OCI-LY1 (cell line): ENCODE measurements at regions not wholly inside any gene's neighbourhood (a gene's known extent, or its start where the extent isn't known, plus 50 kb on each side); places are given as distances from the start of the nearest gene placed in this dataset.

Experiments used
- H2AFZ ChIP-seq: fragments of 200-600 bp; sonication (generic), shearing (Covaris generic); 2 replicates; pipeline ENCODE4 v1.6.0; 2014; ENCODE audit warnings: antibody characterized with exemption, mild to moderate bottlenecking, low read length
- H3F3A ChIP-seq: fragments of 200-600 bp; sonication (generic), shearing (Covaris generic); 2 replicates; pipeline ENCODE4 v1.6.0; 2014; ENCODE audit warnings: mild to moderate bottlenecking, antibody characterized with exemption, low read length, moderate library complexity; ENCODE audit not compliant: insufficient read depth
- H3K27ac ChIP-seq: fragments of 200-600 bp; sonication (generic); 2 replicates; pipeline ENCODE4 v1.5.1; 2014; ENCODE audit warnings: low read length, mixed run types, mild to moderate bottlenecking, low read depth; ENCODE audit not compliant: poor library complexity, severe bottlenecking
- H3K27me3 ChIP-seq: fragments of 200-600 bp; sonication (generic); 2 replicates; pipeline ENCODE4 v1.6.0; 2014; ENCODE audit warnings: antibody characterized with exemption, mild to moderate bottlenecking, low read length, moderate library complexity; ENCODE audit not compliant: insufficient read depth
- H3K36me3 ChIP-seq: fragments of 200-600 bp; sonication (generic); 2 replicates; pipeline ENCODE4 v1.6.1; 2014; ENCODE audit warnings: mild to moderate bottlenecking, antibody characterized with exemption, low read length, moderate library complexity, mixed read lengths; ENCODE audit not compliant: insufficient read depth
- H3K4me1 ChIP-seq: fragments of 200-600 bp; sonication (generic); 2 replicates; pipeline ENCODE4 v1.5.1; 2014; ENCODE audit warnings: mild to moderate bottlenecking, low read length, moderate library complexity; ENCODE audit not compliant: insufficient read depth, severe bottlenecking
- H3K4me2 ChIP-seq: fragments of 200-600 bp; sonication (generic), shearing (Covaris generic); 2 replicates; pipeline ENCODE4 v1.6.1; 2014; ENCODE audit warnings: low read length
- H3K4me3 ChIP-seq: fragments of 200-600 bp; sonication (generic); 2 replicates; pipeline ENCODE4 v1.5.1; 2014; ENCODE audit warnings: low read length, low read depth, mild to moderate bottlenecking, mixed read lengths; ENCODE audit not compliant: poor library complexity, severe bottlenecking
- H3K79me2 ChIP-seq: fragments of 200-600 bp; shearing (Covaris generic); 2 replicates; pipeline ENCODE4 v1.6.1; 2016; ENCODE audit warnings: mixed run types, low read length, mixed read lengths; ENCODE audit not compliant: insufficient read depth
- H3K9ac ChIP-seq: fragments of 200-600 bp; sonication (generic), shearing (Covaris generic); 2 replicates; pipeline ENCODE4 v1.6.1; 2014; ENCODE audit warnings: mild to moderate bottlenecking, low read length, mixed read lengths
- H3K9me2 ChIP-seq: fragments of 200-600 bp; sonication (generic), shearing (Covaris generic); 2 replicates; pipeline ENCODE4 v1.6.1; 2014; ENCODE audit warnings: low read depth, mild to moderate bottlenecking, low read length, mixed read lengths
- H3K9me3 ChIP-seq: fragments of 200-600 bp; shearing (Covaris generic); 2 replicates; pipeline ENCODE4 v1.6.1; 2014; ENCODE audit warnings: low read length, mixed read lengths
- H4K20me1 ChIP-seq: fragments of 200-600 bp; sonication (generic), shearing (Covaris generic); 2 replicates; pipeline ENCODE4 v1.6.0; 2016; ENCODE audit warnings: mild to moderate bottlenecking, low read length; ENCODE audit not compliant: insufficient read depth
- CTCF ChIP-seq: fragments of 200-600 bp; sonication (generic), shearing (Covaris generic); IDR thresholded peaks from 2 replicates; pipeline ENCODE4 v1.5.1; 2017; ENCODE audit warnings: mild to moderate bottlenecking, antibody characterized with exemption, low read length, moderate library complexity, mixed read lengths
- EZH2 ChIP-seq: fragments of 200-600 bp; sonication (generic), shearing (Covaris generic); IDR thresholded peaks from 2 replicates; pipeline ENCODE4 v1.8.0; 2017; ENCODE audit warnings: borderline replicate concordance, mixed run types, mild to moderate bottlenecking, antibody characterized with exemption, low read length, moderate library complexity, mixed read lengths

GRCh38 chr15:79562899-79563298 lies 130.8 kb downstream of the MINAR1 start:
- H3K36me3 ChIP-seq, result no peaks in the 10 kb centered on the region
- H3K79me2 ChIP-seq, result no peaks in the 10 kb centered on the region
- TF ChIP-seq EZH2, result no peak
- TF ChIP-seq CTCF, result no peak
- H3K27ac ChIP-seq, result no peak overlapping the region
- no peaks in the 10 kb centered on the region for H3K9me2 ChIP-seq
- no peaks in the 10 kb centered on the region for H3K9me3 ChIP-seq
- H2AFZ ChIP-seq, result no peak overlapping the region
- no peak overlapping the region for H3K4me2 ChIP-seq
- H3K9ac ChIP-seq, result no peak overlapping the region
- no peak overlapping the region for H3K4me3 ChIP-seq
- no peaks in the 10 kb centered on the region for H4K20me1 ChIP-seq
- no peaks in the 10 kb centered on the region for H3F3A ChIP-seq
- H3K4me1 ChIP-seq, result no peaks in the 10 kb centered on the region
- H3K27me3 ChIP-seq, result no peaks in the 10 kb centered on the region

DNA sequence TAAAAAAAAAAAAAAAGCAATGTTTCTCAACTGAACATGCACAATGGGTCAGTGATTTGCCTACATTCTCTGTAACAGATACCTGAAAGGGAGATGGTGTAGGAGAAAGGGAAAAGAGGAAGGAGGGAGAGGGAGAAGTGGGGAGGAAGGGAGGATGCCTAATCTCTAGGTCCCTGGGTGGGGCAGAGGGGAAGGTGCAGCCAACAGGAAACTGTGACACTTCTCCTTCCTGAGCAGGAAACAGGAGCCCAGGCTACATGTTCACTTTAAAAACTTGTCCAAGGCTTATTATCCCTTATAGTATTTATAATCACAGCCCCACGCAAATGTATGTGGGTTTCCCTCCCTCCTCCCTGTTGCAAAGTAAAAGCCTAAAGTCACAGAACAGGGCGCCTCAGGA lies 137.9 kb downstream of the MINAR1 start:
- Histone ChIP-seq H3K9ac (no peak overlapping the region), H3K9me3 (no peaks in the 10 kb centered on the region), H2AFZ (no peak overlapping the region), H3K4me2 (no peak overlapping the region), H4K20me1 (no peaks in the 10 kb centered on the region), H3K27ac (no peak overlapping the region), H3F3A (no peaks in the 10 kb centered on the region), H3K4me1 (no peaks in the 10 kb centered on the region), H3K4me3 (no peak overlapping the region), H3K27me3 (no peaks in the 10 kb centered on the region), H3K9me2 (no peaks in the 10 kb centered on the region), H3K36me3 (no peaks in the 10 kb centered on the region), H3K79me2 (no peaks in the 10 kb centered on the region)
- TF ChIP-seq EZH2 (no peak), CTCF (no peak)

GRCh38 chr15:79572691-79573404 lies 140.7 kb downstream of the MINAR1 start:
- no peaks in the 10 kb centered on the region for H3K4me1 ChIP-seq
- H3K79me2 ChIP-seq, result no peaks in the 10 kb centered on the region
- TF ChIP-seq EZH2 (no peak), CTCF (no peak)
- H3K9me2 ChIP-seq, result no peaks in the 10 kb centered on the region
- no peaks in the 10 kb centered on the region for H4K20me1 ChIP-seq
- H3K27me3 ChIP-seq, result no peaks in the 10 kb centered on the region
- H3K9ac ChIP-seq, result no peak overlapping the region
- H3K9me3 ChIP-seq, result no peaks in the 10 kb centered on the region
- H3K4me3 ChIP-seq, result no peak overlapping the region
- H3F3A ChIP-seq, result no peaks in the 10 kb centered on the region
- H3K27ac ChIP-seq, result no peak overlapping the region
- no peak overlapping the region for H3K4me2 ChIP-seq
- H3K36me3 ChIP-seq, result no peaks in the 10 kb centered on the region
- H2AFZ ChIP-seq, result no peak overlapping the region
